Loucy (cell line): ENCODE measurements at regions not wholly inside any gene's neighbourhood (a gene's known extent, or its start where the extent isn't known, plus 50 kb on each side); places are given as distances from the start of the nearest gene placed in this dataset.

Experiments used
- H2AFZ ChIP-seq: fragments of 200-600 bp; sonication (generic); 2 replicates; pipeline ENCODE4 v1.6.0; 2016; ENCODE audit warnings: antibody characterized with exemption, mild to moderate bottlenecking, low read length, moderate library complexity
- H3F3A ChIP-seq: fragments of 200-600 bp; 2 replicates; pipeline ENCODE4 v1.6.0; 2016; ENCODE audit warnings: antibody characterized with exemption, low read depth, mild to moderate bottlenecking
- H3K27me3 ChIP-seq: fragments of 200-600 bp; sonication (generic); 2 replicates; pipeline ENCODE4 v1.6.1; 2014; ENCODE audit warnings: low read length, mild to moderate bottlenecking; ENCODE audit not compliant: insufficient read depth, poor library complexity, severe bottlenecking
- H3K36me3 ChIP-seq: fragments of 200-600 bp; sonication (generic); 2 replicates; pipeline ENCODE4 v1.6.1; 2016; ENCODE audit warnings: low read length; ENCODE audit not compliant: insufficient read depth
- H3K4me1 ChIP-seq: fragments of 200-600 bp; sonication (generic); 2 replicates; pipeline ENCODE4 v1.5.1; 2014; ENCODE audit warnings: low read length, mild to moderate bottlenecking; ENCODE audit not compliant: insufficient read depth, poor library complexity, severe bottlenecking
- H3K4me2 ChIP-seq: fragments of 200-600 bp; sonication (generic); 2 replicates; pipeline ENCODE4 v1.6.0; 2014; ENCODE audit warnings: antibody characterized with exemption, low read length, low read depth, mild to moderate bottlenecking; ENCODE audit not compliant: poor library complexity, severe bottlenecking
- H3K4me3 ChIP-seq: fragments of 200-600 bp; sonication (generic); 2 replicates; pipeline ENCODE4 v1.5.1; 2014; ENCODE audit warnings: low read length, mild to moderate bottlenecking, mixed read lengths; ENCODE audit not compliant: poor library complexity, severe bottlenecking
- H3K79me2 ChIP-seq: fragments of 200-600 bp; sonication (generic); 2 replicates; pipeline ENCODE4 v1.6.1; 2014; ENCODE audit warnings: low read length; ENCODE audit not compliant: insufficient read depth
- H3K9ac ChIP-seq: fragments of 200-600 bp; sonication (generic); 2 replicates; pipeline ENCODE4 v1.6.0; 2014; ENCODE audit warnings: mild to moderate bottlenecking, low read depth, low read length, moderate library complexity; ENCODE audit not compliant: poor library complexity, severe bottlenecking
- H3K9me2 ChIP-seq: fragments of 200-600 bp; sonication (generic); replicated peaks from 2 replicates; pipeline ENCODE4 v1.6.1; 2016; ENCODE audit warnings: low read depth, low read length, mixed read lengths
- H3K9me3 ChIP-seq: fragments of 200-600 bp; sonication (generic); 2 replicates; pipeline ENCODE4 v1.6.1; 2014; ENCODE audit warnings: mild to moderate bottlenecking, antibody characterized with exemption, low read length, low read depth; ENCODE audit not compliant: insufficient read depth
- H4K20me1 ChIP-seq: fragments of 200-600 bp; sonication (generic); 2 replicates; pipeline ENCODE4 v1.6.0; 2014; ENCODE audit warnings: antibody characterized with exemption, low read length, mild to moderate bottlenecking; ENCODE audit not compliant: insufficient read depth, poor library complexity, severe bottlenecking
- CTCF ChIP-seq: fragments of 200-600 bp; sonication (generic); conservative IDR thresholded peaks from 2 replicates; pipeline ENCODE4 v1.5.1; 2014; ENCODE audit warnings: mild to moderate bottlenecking, antibody characterized with exemption, low read length
- EZH2phosphoT487 ChIP-seq: fragments of 200-600 bp; IDR thresholded peaks from 2 replicates; pipeline ENCODE4 v1.6.1; 2018; ENCODE audit warnings: antibody characterized with exemption, mild to moderate bottlenecking, moderate library complexity, borderline replicate concordance

- no peaks in the 10 kb centered on the region for H3K4me1 ChIP-seq
- no peaks in the 10 kb centered on the region for H3F3A ChIP-seq
- no peaks in the 10 kb centered on the region for H4K20me1 ChIP-seq
- no peaks in the 10 kb centered on the region for H3K79me2 ChIP-seq
- H3K27me3 ChIP-seq, result no peaks in the 10 kb centered on the region
- H3K9me2 ChIP-seq, result no peaks in the 10 kb centered on the region
- H3K9me3 ChIP-seq, result peaks cover 10% of the 10 kb centered on the region; the same call in 1 of the 2 replicates
- no peak overlapping the region for H3K4me3 ChIP-seq
- no peaks in the 10 kb centered on the region for H3K36me3 ChIP-seq
- no peak overlapping the region for H3K4me2 ChIP-seq
- no peak overlapping the region for H3K9ac ChIP-seq
- no peak overlapping the region for H2AFZ ChIP-seq
- no peak for TF ChIP-seq CTCF
- no peak for TF ChIP-seq EZH2phosphoT487
These were observed 165.9 kb upstream of the NAMPT start for GRCh38 chr7:106450716-106451115.

- Histone ChIP-seq H3K4me1 (no peaks in the 10 kb centered on the region), H4K20me1 (no peaks in the 10 kb centered on the region), H3F3A (no peaks in the 10 kb centered on the region), H2AFZ (no peak overlapping the region), H3K79me2 (no peaks in the 10 kb centered on the region), H3K4me2 (no peak overlapping the region), H3K36me3 (no peaks in the 10 kb centered on the region), H3K9me3 (peaks cover 10% of the 10 kb centered on the region; the same call in 1 of the 2 replicates), H3K9me2 (no peaks in the 10 kb centered on the region), H3K27me3 (no peaks in the 10 kb centered on the region), H3K4me3 (no peak overlapping the region), H3K9ac (no peak overlapping the region)
- no peak for TF ChIP-seq CTCF
- TF ChIP-seq EZH2phosphoT487, result no peak
These were observed 164.4 kb upstream of the NAMPT start for GRCh38 chr7:106448992-106449859.

- Histone ChIP-seq H3K36me3 (no peaks in the 10 kb centered on the region), H3F3A (no peaks in the 10 kb centered on the region), H3K9me2 (no peaks in the 10 kb centered on the region), H2AFZ (no peak overlapping the region), H3K4me2 (no peak overlapping the region), H4K20me1 (no peaks in the 10 kb centered on the region), H3K79me2 (no peaks in the 10 kb centered on the region), H3K9ac (no peak overlapping the region), H3K9me3 (peaks cover 10% of the 10 kb centered on the region; the same call in 1 of the 2 replicates), H3K4me3 (no peak overlapping the region), H3K27me3 (no peaks in the 10 kb centered on the region), H3K4me1 (no peaks in the 10 kb centered on the region)
- TF ChIP-seq CTCF, result no peak
- TF ChIP-seq EZH2phosphoT487, result no peak
These were observed 163.7 kb upstream of the NAMPT start for GRCh38 chr7:106448346-106448991.
